Chondrocyte (in vitro differentiated cells): ENCODE measurements at regions not wholly inside any gene's neighbourhood (a gene's known extent, or its start where the extent isn't known, plus 50 kb on each side); places are given as distances from the start of the nearest gene placed in this dataset.

Experiments used
- DNase-seq: peaks from one replicate; pipeline ENCODE4 v3.0.0; 2021; ENCODE audit warnings: mixed read lengths, low spot score
- H3K27ac Mint-ChIP-seq: one replicate; pipeline ENCODE4 v1.8.0; 2021; ENCODE audit warnings: mild to moderate bottlenecking, moderate library complexity, mixed read lengths; ENCODE audit not compliant: unreplicated experiment
- H3K27me3 Mint-ChIP-seq: 2 replicates; pipeline ENCODE4 v1.8.0; 2021; ENCODE audit warnings: low read depth, mixed read lengths
- H3K36me3 Mint-ChIP-seq: 2 replicates; pipeline ENCODE4 v1.8.0; 2021; ENCODE audit warnings: low read depth, mixed read lengths
- H3K4me1 Mint-ChIP-seq: 2 replicates; pipeline ENCODE4 v1.8.0; 2021; ENCODE audit warnings: low read depth, mild to moderate bottlenecking, mixed read lengths
- H3K4me3 Mint-ChIP-seq: one replicate; pipeline ENCODE4 v1.8.0; 2021; ENCODE audit warnings: mild to moderate bottlenecking, moderate library complexity, mixed read lengths; ENCODE audit not compliant: unreplicated experiment
- H3K9me3 Mint-ChIP-seq: 2 replicates; pipeline ENCODE4 v1.8.0; 2021; ENCODE audit warnings: low read depth, mixed read lengths
- CTCF ChIP-seq: fragments of 200-600 bp; sonication (generic); IDR thresholded peaks from 2 replicates; pipeline ENCODE4 v1.5.0; 2021; ENCODE audit warnings: antibody characterized with exemption, mild to moderate bottlenecking, moderate library complexity

GRCh38 chr1:166368030-166368429, 201.2 kb upstream of the FAM78B start:
- TF ChIP-seq CTCF: no peak
- Mint-ChIP-seq H3K27me3 (no peaks in the 10 kb centered on the region), H3K4me1 (no peaks in the 10 kb centered on the region), H3K27ac (no peak overlapping the region), H3K9me3 (peaks cover 6% of the 10 kb centered on the region), H3K4me3 (no peak overlapping the region), H3K36me3 (no peaks in the 10 kb centered on the region)
- DNase-seq: no peak

- H3K4me1 Mint-ChIP-seq: no peaks in the 10 kb centered on the region
- no peak for DNase-seq
- no peak for TF ChIP-seq CTCF
- peaks cover 3% of the 10 kb centered on the region for H3K27me3 Mint-ChIP-seq
- H3K4me3 Mint-ChIP-seq: no peak overlapping the region
- no peaks in the 10 kb centered on the region for H3K9me3 Mint-ChIP-seq
- H3K36me3 Mint-ChIP-seq: no peaks in the 10 kb centered on the region
- H3K27ac Mint-ChIP-seq: no peak overlapping the region
Measured at GRCh38 chr1:166377896-166378295, 211.1 kb upstream of the FAM78B start.

- H3K27ac Mint-ChIP-seq: no peak overlapping the region
- TF ChIP-seq CTCF: no peak
- no peaks in the 10 kb centered on the region for H3K4me1 Mint-ChIP-seq
- H3K36me3 Mint-ChIP-seq: no peaks in the 10 kb centered on the region
- DNase-seq: no peak
- no peaks in the 10 kb centered on the region for H3K9me3 Mint-ChIP-seq
- H3K27me3 Mint-ChIP-seq: peaks cover 5% of the 10 kb centered on the region
- H3K4me3 Mint-ChIP-seq: no peak overlapping the region
Measured at GRCh38 chr1:166378805-166379204, 212.0 kb upstream of the FAM78B start.

GRCh38 chr1:166379447-166379846, 212.6 kb upstream of the FAM78B start:
- Mint-ChIP-seq H3K27me3 (peaks cover 9% of the 10 kb centered on the region), H3K4me3 (no peak overlapping the region), H3K9me3 (no peaks in the 10 kb centered on the region), H3K27ac (no peak overlapping the region), H3K4me1 (no peaks in the 10 kb centered on the region), H3K36me3 (no peaks in the 10 kb centered on the region)
- DNase-seq: no peak
- TF ChIP-seq CTCF: no peak

GRCh38 chr1:166383137-166383536, 216.3 kb upstream of the FAM78B start:
- H3K4me3 Mint-ChIP-seq: no peak overlapping the region
- no peaks in the 10 kb centered on the region for H3K4me1 Mint-ChIP-seq
- H3K27ac Mint-ChIP-seq: no peak overlapping the region
- no peak for TF ChIP-seq CTCF
- no peaks in the 10 kb centered on the region for H3K36me3 Mint-ChIP-seq
- DNase-seq: no peak
- H3K27me3 Mint-ChIP-seq: peaks cover 6% of the 10 kb centered on the region
- no peaks in the 10 kb centered on the region for H3K9me3 Mint-ChIP-seq
